K562 (cell line): ENCODE measurements at regions not wholly inside any gene's neighbourhood (a gene's known extent, or its start where the extent isn't known, plus 50 kb on each side); places are given as distances from the start of the nearest gene placed in this dataset.

Experiments
- ATAC-seq: fragments of 200-7000 bp; cut with Tn5 transposase; 3 replicates; pipeline ENCODE4 v1.9.1; 2020; ENCODE audit warnings: moderate library complexity
- BruUV-seq: library from RNA; stranded (reverse); fragments of 400-500 nt; replicated peaks from 2 replicates; lab custom pipeline; 2021; lab: Mats Ljungman, UMichigan
- CTCF ChIA-PET: fragments of 300-600 bp; formaldehyde crosslinking; extraction: SDS; loops from one replicate; lab custom pipeline; 2021; ENCODE audit warnings: low intra/inter-chr PET ratio; lab: Yijun Ruan, JAX
- POLR2A ChIA-PET: fragments of 300-600, 350-650 bp; sonication (Branson Sonifier 250); formaldehyde crosslinking; extraction: SDS; loops from one replicate; lab custom pipeline; 2021; ENCODE audit warnings: antibody characterized with exemption, inconsistent platforms; lab: Yijun Ruan, JAX
- DNase-seq, 4 experiments: peaks; one replicate each; pipeline versions ENCODE4 v3.0.0 to v3.0.0-alpha.2; 2011 to 2018; ENCODE audit warnings: low spot score in 3 of 4, mixed read lengths in 3 of 4; ENCODE audit errors: extremely low read depth in 1 of 4
- FAIRE-seq: peaks from 2 replicates; lab custom pipeline; 2011; peaks lifted over from hg19 to GRCh38; lab: Jason Lieb, UNC
- H2AFZ ChIP-seq: 2 replicates; pipeline ENCODE4 v1.6.0; 2011; ENCODE audit warnings: low read depth, low read length, control low read depth, inconsistent platforms
- H3K27ac ChIP-seq: fragments of 200-600 bp; 3 replicates; pipeline ENCODE4 v1.8.0; 2011; ENCODE audit warnings: low read depth, mild to moderate bottlenecking, control low read depth, inconsistent platforms, low read length, moderate library complexity, mixed read lengths; ENCODE audit errors: extremely low read depth
- H3K27me3 ChIP-seq, 2 experiments: fragments of 300-600 bp in 1 of 2; 2 replicates in 1 of 2; 3 replicates in 1 of 2; pipeline versions ENCODE4 v1.6.0 to v1.8.0; 2011; ENCODE audit warnings: inconsistent platforms in 2 of 2, low read length in 2 of 2, mild to moderate bottlenecking in 1 of 2, mixed read lengths in 1 of 2, moderate library complexity in 1 of 2; ENCODE audit not compliant: control insufficient read depth in 2 of 2, insufficient read depth in 2 of 2
- H3K36me3 ChIP-seq: fragments of 300-600 bp; 3 replicates; pipeline ENCODE4 v1.8.0; 2011; ENCODE audit warnings: mild to moderate bottlenecking, low read length, inconsistent platforms; ENCODE audit not compliant: control insufficient read depth, insufficient read depth
- H3K4me1 ChIP-seq, 2 experiments: fragments of 200-600 bp in 1 of 2; replicated peaks in 1 of 2; 2 replicates in 1 of 2; 3 replicates in 1 of 2; pipeline versions ENCODE4 v1.5.1 to v1.8.0; 2011; ENCODE audit warnings: inconsistent platforms in 2 of 2, low read length in 2 of 2, mild to moderate bottlenecking in 1 of 2, mixed read lengths in 1 of 2, moderate library complexity in 1 of 2; ENCODE audit not compliant: control insufficient read depth in 2 of 2, insufficient read depth in 2 of 2
- H3K4me2 ChIP-seq: 2 replicates; pipeline ENCODE4 v1.6.1; 2011; ENCODE audit warnings: low read length, control low read depth, inconsistent platforms, mixed read lengths; ENCODE audit not compliant: insufficient read depth
- H3K4me3 ChIP-seq: fragments of 200-600 bp; sonication (generic), shearing (Covaris generic); 2 replicates; pipeline ENCODE4 v1.5.1; 2016; ENCODE audit warnings: control low read depth, inconsistent platforms
- H3K79me2 ChIP-seq: fragments of 200-600 bp; 3 replicates; pipeline ENCODE4 v1.8.0; 2011; ENCODE audit warnings: low read length, inconsistent platforms; ENCODE audit not compliant: control insufficient read depth, insufficient read depth
- H3K9ac ChIP-seq, 2 experiments: 2 replicates each; pipeline versions ENCODE4 v1.6.0 to v1.6.1; 2011; ENCODE audit warnings: low read depth in 2 of 2, low read length in 2 of 2, control low read depth in 1 of 2, inconsistent platforms in 1 of 2, mild to moderate bottlenecking in 1 of 2, mixed read lengths in 1 of 2; ENCODE audit not compliant: insufficient read depth in 1 of 2
- H3K9me1 ChIP-seq: one replicate; pipeline ENCODE4 v1.6.0; 2011; ENCODE audit warnings: inconsistent platforms, mild to moderate bottlenecking, low read length, moderate library complexity; ENCODE audit not compliant: control insufficient read depth, insufficient read depth
- H3K9me3 ChIP-seq: replicated peaks from 2 replicates; pipeline ENCODE4 v1.5.1; 2011; ENCODE audit warnings: low read depth, low read length, inconsistent platforms; ENCODE audit not compliant: control insufficient read depth, insufficient read depth
- H4K20me1 ChIP-seq: replicated peaks from 2 replicates; pipeline ENCODE4 v1.6.1; 2011; ENCODE audit warnings: low read length, inconsistent platforms, mixed read lengths; ENCODE audit not compliant: control insufficient read depth, insufficient read depth
- DACH1 ChIP-seq: fragments of 450-650 bp; IDR thresholded peaks from 2 replicates; pipeline ENCODE4 v1.6.1; 2018; ENCODE audit not compliant: partially characterized antibody
- ELF1 ChIP-seq: fragments of 200-800 bp; sonication (Bioruptor generic); IDR thresholded peaks from 2 replicates; pipeline ENCODE4 v1.6.1; 2016; ENCODE audit warnings: missing genetic modification characterization, missing compliant biosample characterization
- KLF1 ChIP-seq: fragments of 450-650 bp; IDR thresholded peaks from 2 replicates; pipeline ENCODE4 v1.6.1; 2016; ENCODE audit warnings: missing genetic modification characterization, missing compliant biosample characterization
- L3MBTL2 ChIP-seq: fragments of 450-650 bp; IDR thresholded peaks from 2 replicates; pipeline ENCODE4 v1.6.1; 2016; ENCODE audit warnings: mild to moderate bottlenecking, moderate library complexity
- MBD2 ChIP-seq: sonication (generic); IDR thresholded peaks from 2 replicates; pipeline ENCODE4 v1.6.1; 2016; ENCODE audit warnings: low read depth, borderline replicate concordance
- RFX5 ChIP-seq: IDR thresholded peaks from 2 replicates; pipeline ENCODE4 v1.6.1; 2011; ENCODE audit warnings: low read depth, mild to moderate bottlenecking, improper control_type of control experiment, low read length
- WGBS: fragments of 100-300 bp; shearing (Covaris generic); methylation state at CpG from one replicate; pipeline ENCODE4 v1.1.6; 2016; ENCODE audit warnings: low coverage, mixed read lengths; ENCODE audit not compliant: insufficient coverage; ENCODE audit errors: missing lambda C conversion rate; 5-methylcytosine and 5-hydroxymethylcytosine counted together
- in situ Hi-C: fragments of 300-500 bp; cut with MboI; formaldehyde crosslinking; loops from 4 replicates; pipeline ENCODE4 v1.15.0; 2018; ENCODE audit warnings: inconsistent platforms, mixed read lengths
- intact Hi-C: fragments of 100-400 bp; cut with micrococcal nuclease; formaldehyde crosslinking; loops from 2 replicates; pipeline ENCODE4 v1.14.2; 2022
- TF ChIP-seq, protein P1 (sequence below): IDR thresholded peaks from 2 replicates; pipeline ENCODE4 v1.6.1; 2011; ENCODE audit not compliant: insufficient read length; ENCODE audit errors: extremely low read depth
- TF ChIP-seq, protein P2 (sequence below): sonication (generic); formaldehyde crosslinking; IDR thresholded peaks from 2 replicates; pipeline ENCODE4 v1.9.0; 2022; ENCODE audit warnings: mild to moderate bottlenecking, missing genetic modification reagents
- TF ChIP-seq, protein P3 (sequence below): fragments of 450-650 bp; IDR thresholded peaks from 2 replicates; pipeline ENCODE4 v1.7.1; 2018; ENCODE audit warnings: mild to moderate bottlenecking, low read depth; ENCODE audit not compliant: partially characterized antibody

GRCh38 chr2:60058781-60059180, 494.7 kb downstream of the BCL11A start:
- no peak for DNase-seq
- 0% methylated on average over 6 of the region's 6 CpGs for WGBS
- H2AFZ ChIP-seq, result no peak overlapping the region
- H3K36me3 ChIP-seq, result no peaks in the 10 kb centered on the region
- no peaks in the 10 kb centered on the region for H3K9me3 ChIP-seq
- H3K4me2 ChIP-seq, result no peak overlapping the region
- H3K9me1 ChIP-seq, result no peaks in the 10 kb centered on the region
- no peak overlapping the region for H3K4me3 ChIP-seq
- no peak overlapping the region for H3K27ac ChIP-seq
- no peaks in the 10 kb centered on the region for H3K27me3 ChIP-seq
- FAIRE-seq, result no peak
- no peak for ATAC-seq
- H3K4me1 ChIP-seq, result no peaks in the 10 kb centered on the region
- intact Hi-C loops, result no loop called here
- in situ Hi-C loops, result no loop called here
- no peaks in the 10 kb centered on the region for H3K79me2 ChIP-seq
- H3K9ac ChIP-seq, result no peak overlapping the region
- POLR2A ChIA-PET, result interaction anchor here (0.9 kb wide), 1 partner anchor 13 kb away, joined by 3 read pairs; no protein-coding TSS in a partner anchor
- CTCF ChIA-PET, result no interaction called here
- BruUV-seq, result no TSS peak
- no peaks in the 10 kb centered on the region for H4K20me1 ChIP-seq
- no peak for TF ChIP-seq L3MBTL2
- no peak for TF ChIP-seq ELF1 (tag)
- TF ChIP-seq, protein P1, sequence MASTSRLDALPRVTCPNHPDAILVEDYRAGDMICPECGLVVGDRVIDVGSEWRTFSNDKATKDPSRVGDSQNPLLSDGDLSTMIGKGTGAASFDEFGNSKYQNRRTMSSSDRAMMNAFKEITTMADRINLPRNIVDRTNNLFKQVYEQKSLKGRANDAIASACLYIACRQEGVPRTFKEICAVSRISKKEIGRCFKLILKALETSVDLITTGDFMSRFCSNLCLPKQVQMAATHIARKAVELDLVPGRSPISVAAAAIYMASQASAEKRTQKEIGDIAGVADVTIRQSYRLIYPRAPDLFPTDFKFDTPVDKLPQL, result no peak
- TF ChIP-seq MBD2, result no peak
- TF ChIP-seq, protein P2, sequence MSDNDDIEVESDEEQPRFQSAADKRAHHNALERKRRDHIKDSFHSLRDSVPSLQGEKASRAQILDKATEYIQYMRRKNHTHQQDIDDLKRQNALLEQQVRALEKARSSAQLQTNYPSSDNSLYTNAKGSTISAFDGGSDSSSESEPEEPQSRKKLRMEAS (CRISPR knock-in tag), result no peak
- no peak for TF ChIP-seq KLF1
- no peak for TF ChIP-seq DACH1
- TF ChIP-seq, protein P3, sequence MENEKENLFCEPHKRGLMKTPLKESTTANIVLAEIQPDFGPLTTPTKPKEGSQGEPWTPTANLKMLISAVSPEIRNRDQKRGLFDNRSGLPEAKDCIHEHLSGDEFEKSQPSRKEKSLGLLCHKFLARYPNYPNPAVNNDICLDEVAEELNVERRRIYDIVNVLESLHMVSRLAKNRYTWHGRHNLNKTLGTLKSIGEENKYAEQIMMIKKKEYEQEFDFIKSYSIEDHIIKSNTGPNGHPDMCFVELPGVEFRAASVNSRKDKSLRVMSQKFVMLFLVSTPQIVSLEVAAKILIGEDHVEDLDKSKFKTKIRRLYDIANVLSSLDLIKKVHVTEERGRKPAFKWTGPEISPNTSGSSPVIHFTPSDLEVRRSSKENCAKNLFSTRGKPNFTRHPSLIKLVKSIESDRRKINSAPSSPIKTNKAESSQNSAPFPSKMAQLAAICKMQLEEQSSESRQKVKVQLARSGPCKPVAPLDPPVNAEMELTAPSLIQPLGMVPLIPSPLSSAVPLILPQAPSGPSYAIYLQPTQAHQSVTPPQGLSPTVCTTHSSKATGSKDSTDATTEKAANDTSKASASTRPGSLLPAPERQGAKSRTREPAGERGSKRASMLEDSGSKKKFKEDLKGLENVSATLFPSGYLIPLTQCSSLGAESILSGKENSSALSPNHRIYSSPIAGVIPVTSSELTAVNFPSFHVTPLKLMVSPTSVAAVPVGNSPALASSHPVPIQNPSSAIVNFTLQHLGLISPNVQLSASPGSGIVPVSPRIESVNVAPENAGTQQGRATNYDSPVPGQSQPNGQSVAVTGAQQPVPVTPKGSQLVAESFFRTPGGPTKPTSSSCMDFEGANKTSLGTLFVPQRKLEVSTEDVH, result no peak
- TF ChIP-seq RFX5, result no peak
